GM12873 (cell line): ENCODE measurements at regions not wholly inside any gene's neighbourhood (a gene's known extent, or its start where the extent isn't known, plus 50 kb on each side); places are given as distances from the start of the nearest gene placed in this dataset.

Experiments used
- TF ChIP-seq, protein P1 (sequence below): IDR thresholded peaks from 2 replicates; pipeline ENCODE4 v1.5.1; 2012; ENCODE audit warnings: low read depth, mild to moderate bottlenecking, moderate library complexity, low read length, control low read depth; ENCODE audit not compliant: insufficient read depth; ENCODE audit errors: missing control alignments

DNA sequence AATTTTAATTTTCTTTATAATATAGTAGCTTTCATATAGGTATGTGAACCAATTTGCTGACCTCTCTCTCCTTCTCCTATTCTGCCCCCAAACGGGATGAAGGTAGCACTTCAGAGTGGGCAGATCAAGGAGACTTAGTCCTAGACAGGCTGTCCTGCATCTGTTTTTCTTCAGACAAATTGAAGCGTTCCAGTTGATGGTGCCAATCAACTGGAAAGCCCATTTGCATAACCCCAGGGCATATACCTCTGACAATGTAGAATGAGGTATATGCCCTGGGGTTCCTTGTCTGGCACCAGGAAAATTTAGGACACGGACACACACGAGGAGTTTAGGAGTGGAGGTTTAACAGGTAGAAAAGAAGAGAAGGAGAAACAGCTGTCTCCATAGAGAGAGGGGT, 502.9 kb downstream of the HTR7 start:
- TF ChIP-seq, protein P1, sequence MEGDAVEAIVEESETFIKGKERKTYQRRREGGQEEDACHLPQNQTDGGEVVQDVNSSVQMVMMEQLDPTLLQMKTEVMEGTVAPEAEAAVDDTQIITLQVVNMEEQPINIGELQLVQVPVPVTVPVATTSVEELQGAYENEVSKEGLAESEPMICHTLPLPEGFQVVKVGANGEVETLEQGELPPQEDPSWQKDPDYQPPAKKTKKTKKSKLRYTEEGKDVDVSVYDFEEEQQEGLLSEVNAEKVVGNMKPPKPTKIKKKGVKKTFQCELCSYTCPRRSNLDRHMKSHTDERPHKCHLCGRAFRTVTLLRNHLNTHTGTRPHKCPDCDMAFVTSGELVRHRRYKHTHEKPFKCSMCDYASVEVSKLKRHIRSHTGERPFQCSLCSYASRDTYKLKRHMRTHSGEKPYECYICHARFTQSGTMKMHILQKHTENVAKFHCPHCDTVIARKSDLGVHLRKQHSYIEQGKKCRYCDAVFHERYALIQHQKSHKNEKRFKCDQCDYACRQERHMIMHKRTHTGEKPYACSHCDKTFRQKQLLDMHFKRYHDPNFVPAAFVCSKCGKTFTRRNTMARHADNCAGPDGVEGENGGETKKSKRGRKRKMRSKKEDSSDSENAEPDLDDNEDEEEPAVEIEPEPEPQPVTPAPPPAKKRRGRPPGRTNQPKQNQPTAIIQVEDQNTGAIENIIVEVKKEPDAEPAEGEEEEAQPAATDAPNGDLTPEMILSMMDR: no peak

GRCh38 chr10:90363799-90364483, 493.9 kb downstream of the HTR7 start:
- TF ChIP-seq, protein P1: no peak

GRCh38 chr10:90372451-90372850, 485.4 kb downstream of the HTR7 start:
- TF ChIP-seq, protein P1: no peak

DNA sequence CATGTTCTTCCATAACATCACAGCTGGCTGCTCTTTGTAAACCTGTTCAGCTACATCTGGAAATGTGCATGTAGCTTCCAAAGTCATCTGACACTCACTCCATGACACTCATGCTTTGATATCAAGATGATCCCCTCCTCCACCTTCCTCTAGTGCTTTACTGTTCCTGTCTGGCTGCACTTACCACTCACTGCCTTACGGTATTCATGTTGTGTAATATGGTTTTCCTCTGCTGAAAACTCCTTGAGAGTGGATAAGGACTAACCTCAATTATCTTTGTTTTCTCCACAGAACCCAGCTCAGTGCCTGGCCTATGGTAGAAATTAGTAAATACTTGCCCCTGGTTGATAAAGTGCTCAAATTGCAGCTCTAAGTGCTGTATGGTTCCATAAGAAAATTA, 483.9 kb downstream of the HTR7 start:
- TF ChIP-seq, protein P1: no peak

DNA sequence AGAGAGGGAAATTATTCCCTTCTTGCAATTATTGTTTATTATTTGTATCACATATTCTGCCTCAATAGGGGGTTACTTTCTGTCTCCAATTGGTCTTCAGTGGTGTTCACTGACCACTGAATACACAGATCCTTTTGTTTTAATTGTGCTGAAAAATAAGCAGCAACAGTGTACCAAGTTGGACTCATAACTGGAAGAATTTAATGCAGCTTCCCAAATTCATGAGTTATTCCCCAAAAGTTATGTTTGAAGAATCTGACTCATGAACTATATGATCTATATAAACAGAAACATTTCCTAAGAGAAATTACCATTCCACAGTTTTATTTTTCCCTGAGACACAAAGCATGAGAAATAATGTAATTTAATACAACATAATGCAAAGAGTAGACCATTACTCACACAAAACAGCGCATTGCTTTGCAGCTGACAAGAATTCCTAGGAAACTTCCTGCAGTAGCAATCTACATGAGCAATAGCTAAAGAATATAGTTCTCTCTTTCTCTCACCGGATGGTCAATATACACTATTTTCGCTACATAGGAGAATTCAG, 479.2 kb downstream of the HTR7 start:
- TF ChIP-seq, protein P1: no peak

GRCh38 chr10:90381468-90381867, 476.4 kb downstream of the HTR7 start:
- TF ChIP-seq, protein P1: no peak

DNA sequence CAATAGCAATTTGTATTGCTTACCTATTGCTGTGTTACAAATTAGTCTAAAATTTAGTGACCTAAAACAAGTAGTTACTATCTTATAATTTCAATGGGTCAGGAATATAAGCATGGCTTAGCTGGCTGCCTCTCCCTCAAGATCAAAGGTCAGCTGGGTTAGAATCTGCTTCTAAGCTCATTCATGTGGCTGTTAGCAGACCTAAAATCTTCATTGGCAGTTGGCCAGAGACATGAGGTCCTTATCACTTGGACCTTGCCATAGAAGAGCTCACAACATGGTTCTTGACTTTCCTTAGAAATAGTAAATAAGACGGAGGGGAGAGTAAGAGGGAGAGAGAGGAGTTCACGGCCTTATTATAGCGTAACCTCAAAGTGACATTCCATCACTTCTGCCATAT, 468.0 kb downstream of the HTR7 start:
- TF ChIP-seq, protein P1: no peak
